NOMO-1 treated with DMSO at 0.1 percent for 48 hours (cell line): ENCODE measurements at regions not wholly inside any gene's neighbourhood (a gene's known extent, or its start where the extent isn't known, plus 50 kb on each side); places are given as distances from the start of the nearest gene placed in this dataset.
A peak's percentile ranks its signal among the peaks of the same experiment; 100 is the strongest.

Experiments used
- DNase-seq: peaks from one replicate; lab custom pipeline; 2025; ENCODE audit not compliant: unreplicated experiment; lab: John Stamatoyannopoulos, UW

GRCh38 chr2:4464634-4465266 lies 761.4 kb downstream of the DCDC2C start:
- DNase-seq: no peak

- no peak for DNase-seq
Measured at GRCh38 chr2:4465671-4466070, 762.3 kb downstream of the DCDC2C start.

GRCh38 chr2:4475618-4476017 lies 772.2 kb downstream of the DCDC2C start:
- no peak for DNase-seq

DNA sequence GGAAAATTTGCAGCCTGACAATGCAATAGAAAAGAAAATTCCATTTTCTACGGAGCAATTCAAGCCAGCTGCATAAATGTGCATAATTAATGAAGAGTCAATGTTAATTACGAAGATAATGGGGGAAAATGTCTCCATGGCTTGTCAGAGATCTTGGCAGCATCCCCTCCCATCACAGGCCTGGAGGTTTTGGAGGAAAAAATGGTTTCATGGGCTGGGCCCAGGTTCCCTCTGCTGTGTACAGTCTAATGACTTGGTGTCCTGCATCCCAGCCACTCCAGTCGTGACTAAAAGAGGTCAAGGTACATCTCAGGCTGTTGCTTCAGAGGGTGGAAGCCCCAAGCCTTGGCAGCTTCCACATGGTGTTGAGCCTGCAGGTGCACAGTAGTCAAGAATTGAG lies 779.7 kb downstream of the DCDC2C start:
- DNase-seq: no peak

GRCh38 chr2:4486971-4487370 lies 783.6 kb downstream of the DCDC2C start:
- DNase-seq: no peak

- no peak for DNase-seq
Measured at GRCh38 chr2:4499316-4500030, 796.1 kb downstream of the DCDC2C start.

- no peak for DNase-seq
Measured at GRCh38 chr2:4501525-4501924, 798.1 kb downstream of the DCDC2C start.

DNA sequence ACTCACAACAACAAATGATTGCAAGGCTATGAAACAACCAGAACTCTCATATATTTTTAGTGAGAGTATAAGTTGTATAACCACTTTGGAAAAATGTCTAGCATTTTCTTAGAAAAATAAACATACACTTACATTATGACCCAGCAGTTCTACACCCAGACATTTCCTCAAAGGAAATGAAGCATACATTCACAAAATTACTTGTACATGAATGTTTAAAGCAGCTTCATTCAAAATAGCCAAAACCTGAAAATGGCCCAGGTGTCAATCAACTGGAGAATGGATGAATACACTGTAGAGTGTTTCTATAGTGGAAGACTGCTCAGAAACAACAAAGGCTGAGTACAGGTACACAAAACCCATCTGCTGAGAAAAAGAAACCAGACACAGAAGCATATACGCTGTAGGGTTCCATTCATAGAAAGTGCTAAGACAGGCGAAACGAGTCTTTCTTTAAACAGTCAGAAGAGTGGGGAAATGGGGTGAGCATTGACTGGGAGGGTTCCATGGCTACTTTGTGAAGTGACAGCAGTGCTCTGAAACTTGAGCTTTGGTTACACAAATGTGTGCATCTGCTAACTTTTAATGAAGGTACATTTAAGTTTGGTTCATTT lies 799.0 kb downstream of the DCDC2C start:
- no peak for DNase-seq

DNA sequence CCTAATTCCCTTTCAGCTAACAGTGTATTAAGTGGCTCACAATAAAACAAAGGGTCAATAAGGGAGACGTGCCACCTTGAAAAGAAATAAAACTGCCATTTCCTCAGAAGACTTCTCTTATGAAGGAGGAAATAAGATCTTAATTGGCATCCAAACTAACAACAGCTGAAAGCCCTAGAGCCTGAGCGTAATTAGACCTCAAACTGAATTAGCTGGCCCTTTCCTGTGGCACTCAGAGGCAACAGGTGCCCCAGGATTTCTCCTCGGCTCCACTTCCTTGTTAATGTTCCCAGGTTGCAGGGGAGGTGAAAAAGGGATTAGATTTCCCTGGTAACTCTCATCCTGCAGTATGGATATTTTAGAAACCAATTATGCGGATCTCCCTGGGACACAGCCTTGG lies 804.3 kb downstream of the DCDC2C start:
- DNase-seq: no peak

DNA sequence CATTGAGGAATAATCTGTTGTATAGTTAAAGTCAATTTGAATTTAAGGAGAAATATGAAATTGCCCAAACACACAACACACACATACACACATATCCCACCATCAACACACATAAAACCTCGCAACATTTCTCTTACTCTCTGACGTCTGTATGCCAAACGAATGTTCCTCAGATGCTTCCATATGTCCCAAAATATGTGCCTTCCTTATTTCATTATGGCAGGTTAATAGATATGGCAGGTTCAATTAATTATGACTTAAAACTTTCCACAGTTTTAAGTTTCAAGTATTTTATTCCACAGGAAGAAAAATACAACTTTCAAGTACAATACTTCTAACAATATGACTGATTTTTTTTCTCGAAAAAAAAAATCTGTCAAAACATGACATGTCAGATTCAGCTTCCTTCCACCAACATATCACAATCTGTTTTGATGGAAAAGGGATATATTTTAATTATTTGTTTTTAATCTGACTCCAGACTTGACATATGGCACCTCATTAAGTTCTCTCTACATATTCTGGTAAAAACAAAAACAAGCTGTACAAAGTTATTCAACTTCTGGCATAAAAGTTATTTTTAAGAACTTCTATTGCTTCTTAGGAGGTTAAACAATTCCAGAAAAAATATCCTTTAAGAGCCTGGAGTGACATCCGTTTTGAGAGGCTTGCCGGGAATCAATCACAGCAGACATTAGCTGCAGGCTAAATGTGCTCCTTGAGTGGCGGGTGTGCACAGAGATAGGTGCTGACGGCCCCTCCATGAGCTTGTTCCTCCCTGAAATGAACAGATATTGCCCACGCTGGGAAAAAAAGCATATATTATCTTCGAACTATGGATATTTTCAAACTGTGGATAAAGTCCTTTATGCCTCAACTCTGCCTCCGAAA lies 812.7 kb downstream of the DCDC2C start:
- no peak for DNase-seq

- no peak for DNase-seq
Measured at GRCh38 chr2:4518596-4518995, 815.2 kb downstream of the DCDC2C start.

DNA sequence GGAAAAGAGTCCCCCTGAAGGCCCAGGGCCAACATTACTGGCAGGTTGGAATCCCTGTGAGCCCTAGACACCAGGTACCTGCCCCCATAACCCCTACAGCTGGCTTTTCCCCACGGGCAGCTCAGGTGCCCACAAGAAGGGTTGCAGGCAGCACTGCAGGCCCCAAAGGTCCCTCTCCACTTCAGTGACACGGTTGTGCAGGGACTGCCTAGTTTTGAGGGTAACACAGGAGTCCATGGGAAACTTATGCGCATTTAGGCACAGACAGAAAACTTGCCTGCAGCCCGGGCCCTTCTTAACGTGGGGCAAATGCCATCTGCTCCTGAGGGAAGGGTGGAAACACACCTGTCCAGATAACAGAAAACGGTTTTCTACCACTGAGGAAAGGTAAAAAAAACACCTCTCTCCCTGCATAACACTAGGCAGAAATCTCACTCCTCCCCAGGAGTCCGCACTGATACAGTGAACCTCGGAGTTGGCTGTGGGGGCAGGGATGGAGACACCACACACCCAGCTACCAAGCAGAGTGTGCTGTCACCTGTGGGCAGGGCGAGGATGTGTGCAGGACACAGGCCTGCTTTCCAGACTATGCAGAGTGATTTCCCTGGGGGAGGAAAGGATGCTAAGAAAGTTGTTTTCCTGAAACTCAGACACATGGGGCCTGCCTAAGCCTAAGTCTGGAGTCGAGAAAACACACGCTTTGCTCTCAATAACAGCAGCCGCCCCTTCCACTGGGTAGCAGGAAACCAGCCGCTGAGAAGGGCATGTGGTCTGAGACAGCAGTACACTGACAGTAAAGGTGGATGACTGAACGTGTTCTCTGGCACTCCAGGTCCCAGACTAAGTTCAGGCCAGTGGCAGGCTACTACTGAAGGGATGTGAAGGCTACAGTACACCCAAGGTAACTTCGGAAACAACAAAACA lies 819.4 kb downstream of the DCDC2C start:
- DNase-seq: no peak

DNA sequence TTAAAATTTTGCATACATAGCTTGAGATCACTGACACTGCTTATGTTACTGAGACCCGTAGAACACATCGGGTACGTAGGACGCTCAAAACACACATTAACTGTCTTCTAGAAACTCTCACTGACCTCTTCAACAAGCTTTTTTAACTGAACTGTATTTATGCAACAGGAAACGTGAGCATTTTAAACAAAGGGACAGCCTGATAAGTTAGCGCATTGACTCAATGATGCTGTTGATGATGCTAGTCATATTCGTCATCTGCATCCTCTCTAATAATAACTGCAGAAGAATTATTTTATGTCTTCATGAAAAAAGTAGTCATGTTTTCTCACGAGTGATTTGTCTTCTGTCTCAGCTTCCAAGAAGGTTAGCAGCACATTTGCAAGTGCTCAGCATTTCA lies 824.0 kb downstream of the DCDC2C start:
- no peak for DNase-seq

GRCh38 chr2:4528246-4528645 lies 824.9 kb downstream of the DCDC2C start:
- no peak for DNase-seq

DNA sequence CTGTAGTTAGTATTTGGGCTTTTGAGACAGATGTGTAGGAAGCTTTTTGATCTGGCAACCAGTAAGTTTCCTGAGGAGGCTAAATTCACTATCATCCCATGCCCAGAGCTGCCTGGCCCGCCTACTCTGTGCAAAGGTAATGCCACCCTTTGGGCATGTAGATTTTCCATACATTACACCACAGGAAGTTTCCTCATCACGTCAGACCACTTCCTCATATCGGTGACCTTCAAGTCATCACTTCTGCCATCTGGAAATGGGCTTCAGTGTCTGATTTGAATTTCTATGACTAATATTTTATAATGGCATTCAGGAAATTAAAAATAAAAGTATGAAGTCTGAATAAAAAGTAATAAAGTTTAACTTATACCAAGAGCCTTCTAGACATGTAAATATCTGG lies 825.4 kb downstream of the DCDC2C start:
- DNase-seq: peak; percentile 8

- no peak for DNase-seq
Measured at GRCh38 chr2:4529738-4530137, 826.4 kb downstream of the DCDC2C start.

GRCh38 chr2:4530231-4530630 lies 826.9 kb downstream of the DCDC2C start:
- DNase-seq: no peak

- DNase-seq: no peak
Measured at GRCh38 chr2:4533806-4534205, 830.4 kb downstream of the DCDC2C start.

GRCh38 chr2:4539121-4539520 lies 835.7 kb downstream of the DCDC2C start:
- DNase-seq: no peak

GRCh38 chr2:4549666-4550210 lies 846.4 kb downstream of the DCDC2C start:
- DNase-seq: no peak
